ENCODE measurements at regions not wholly inside any gene's neighbourhood (a gene's known extent, or its start where the extent isn't known, plus 50 kb on each side); places are given as distances from the start of the nearest gene placed in this dataset.

GRCh38 chr10:92747066-92747465, 57.3 kb downstream of the HHEX start:
- H3K36me3 ChIP-seq: no peaks in the 10 kb centered on the region
- H3K4me1 ChIP-seq: peaks cover 0 to 5% (median 0%) of the 10 kb centered on the region in 4 donors
- no peaks in the 10 kb centered on the region for H3K27me3 ChIP-seq
- no peak overlapping the region for H3K4me3 ChIP-seq
- no peak for DNase-seq
- no peaks in the 10 kb centered on the region for H3K9me3 ChIP-seq
- no peak for TF ChIP-seq CTCF (IDR thresholded peaks at IDR 0.05)
- no peak overlapping the region for H3K27ac ChIP-seq
- intact Hi-C loops (cut with DNase I; ENCODE audit: low total_unique reads): no loop called here

- Histone ChIP-seq H3K27ac (no peak overlapping the region), H3K4me1 (peaks cover 0 to 5% (median 0%) of the 10 kb centered on the region in 4 donors)
- no peak for DNase-seq
These were observed 57.8 kb downstream of the HHEX start for GRCh38 chr10:92747600-92747999.

GRCh38 chr10:92750791-92751533, 61.2 kb downstream of the HHEX start:
- TF ChIP-seq CTCF (IDR thresholded peaks at IDR 0.05): no peak
- intact Hi-C loops (cut with DNase I; ENCODE audit: low total_unique reads): loop anchor here (5.0 kb wide), 1 partner anchor 59 kb away; no protein-coding TSS in a partner anchor
- Histone ChIP-seq H3K27ac (no peak overlapping the region), H3K4me1 (peaks cover 0 to 5% (median 0%) of the 10 kb centered on the region in 4 donors), H3K9me3 (no peaks in the 10 kb centered on the region), H3K4me3 (no peak overlapping the region), H3K27me3 (no peaks in the 10 kb centered on the region), H3K36me3 (no peaks in the 10 kb centered on the region)
- DNase-seq: no peak

More at GRCh38 chr10:92747600-92747999, 57.8 kb downstream of the HHEX start:
- Histone ChIP-seq H3K36me3 (no peaks in the 10 kb centered on the region), H3K9me3 (no peaks in the 10 kb centered on the region), H3K27me3 (no peaks in the 10 kb centered on the region), H3K4me3 (no peak overlapping the region)
- no peak for TF ChIP-seq CTCF (IDR thresholded peaks at IDR 0.05)
- intact Hi-C loops (cut with DNase I; ENCODE audit: low total_unique reads): no loop called here

- H3K27ac ChIP-seq: no peak overlapping the region
- H3K27me3 ChIP-seq: no peaks in the 10 kb centered on the region
- no peak for DNase-seq
- H3K9me3 ChIP-seq: no peaks in the 10 kb centered on the region
- no peaks in the 10 kb centered on the region for H3K36me3 ChIP-seq
- intact Hi-C loops (cut with DNase I; ENCODE audit: low total_unique reads): loop anchor here (5.0 kb wide), 1 partner anchor 59 kb away; no protein-coding TSS in a partner anchor
- TF ChIP-seq CTCF (IDR thresholded peaks at IDR 0.05): no peak
- H3K4me1 ChIP-seq: peaks cover 0 to 6% (median 2%) of the 10 kb centered on the region in 4 donors
- no peak overlapping the region for H3K4me3 ChIP-seq
These were observed 61.7 kb downstream of the HHEX start for GRCh38 chr10:92751534-92751811.

- H3K27me3 ChIP-seq: no peaks in the 10 kb centered on the region
- no peak for DNase-seq
- H3K4me1 ChIP-seq: peaks cover 0 to 9% (median 4%) of the 10 kb centered on the region in 4 donors
- intact Hi-C loops (cut with DNase I; ENCODE audit: low total_unique reads): loop anchor here (5.0 kb wide), 1 partner anchor 60 kb away; no protein-coding TSS in a partner anchor
- TF ChIP-seq CTCF (IDR thresholded peaks at IDR 0.05): no peak
- H3K9me3 ChIP-seq: no peaks in the 10 kb centered on the region
- no peak overlapping the region for H3K4me3 ChIP-seq
- H3K27ac ChIP-seq: no peak overlapping the region
- H3K36me3 ChIP-seq: no peaks in the 10 kb centered on the region
These were observed 62.1 kb downstream of the HHEX start for GRCh38 chr10:92751827-92752226.

All from tibial artery (tissue), 4 donors.